VCaP (cell line): ENCODE measurements at regions not wholly inside any gene's neighbourhood (a gene's known extent, or its start where the extent isn't known, plus 50 kb on each side); places are given as distances from the start of the nearest gene placed in this dataset.

Experiments used
- H3K27ac ChIP-seq: fragments of 450-650 bp; 2 replicates; pipeline ENCODE4 v1.5.1; 2017
- TF ChIP-seq, protein P1 (sequence below): fragments of 450-650 bp; conservative IDR thresholded peaks from 2 replicates; pipeline ENCODE4 v1.5.1; 2017; ENCODE audit warnings: mild to moderate bottlenecking, moderate library complexity

DNA sequence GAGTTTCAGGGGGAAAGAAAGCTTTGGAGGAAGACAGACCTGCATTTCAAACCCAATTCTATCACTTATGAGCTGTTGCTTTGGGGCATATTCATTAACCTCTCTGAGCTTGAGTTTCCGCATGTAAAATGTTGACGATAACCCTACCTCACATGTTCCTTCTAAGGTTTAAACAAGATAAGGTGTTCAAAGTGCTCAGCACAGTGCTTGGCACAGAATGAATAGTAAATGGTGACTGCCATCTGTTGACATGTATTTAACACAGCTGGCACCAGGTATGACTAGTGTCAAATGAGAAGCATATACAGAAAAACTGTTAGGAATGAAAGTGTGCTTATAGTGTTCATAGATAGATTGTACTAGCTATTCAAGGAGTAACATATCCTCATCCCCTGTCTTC is 155.5 kb downstream of the PTGER3 start:
- no peak overlapping the region for H3K27ac ChIP-seq
- TF ChIP-seq, protein P1, sequence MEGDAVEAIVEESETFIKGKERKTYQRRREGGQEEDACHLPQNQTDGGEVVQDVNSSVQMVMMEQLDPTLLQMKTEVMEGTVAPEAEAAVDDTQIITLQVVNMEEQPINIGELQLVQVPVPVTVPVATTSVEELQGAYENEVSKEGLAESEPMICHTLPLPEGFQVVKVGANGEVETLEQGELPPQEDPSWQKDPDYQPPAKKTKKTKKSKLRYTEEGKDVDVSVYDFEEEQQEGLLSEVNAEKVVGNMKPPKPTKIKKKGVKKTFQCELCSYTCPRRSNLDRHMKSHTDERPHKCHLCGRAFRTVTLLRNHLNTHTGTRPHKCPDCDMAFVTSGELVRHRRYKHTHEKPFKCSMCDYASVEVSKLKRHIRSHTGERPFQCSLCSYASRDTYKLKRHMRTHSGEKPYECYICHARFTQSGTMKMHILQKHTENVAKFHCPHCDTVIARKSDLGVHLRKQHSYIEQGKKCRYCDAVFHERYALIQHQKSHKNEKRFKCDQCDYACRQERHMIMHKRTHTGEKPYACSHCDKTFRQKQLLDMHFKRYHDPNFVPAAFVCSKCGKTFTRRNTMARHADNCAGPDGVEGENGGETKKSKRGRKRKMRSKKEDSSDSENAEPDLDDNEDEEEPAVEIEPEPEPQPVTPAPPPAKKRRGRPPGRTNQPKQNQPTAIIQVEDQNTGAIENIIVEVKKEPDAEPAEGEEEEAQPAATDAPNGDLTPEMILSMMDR = no peak

DNA sequence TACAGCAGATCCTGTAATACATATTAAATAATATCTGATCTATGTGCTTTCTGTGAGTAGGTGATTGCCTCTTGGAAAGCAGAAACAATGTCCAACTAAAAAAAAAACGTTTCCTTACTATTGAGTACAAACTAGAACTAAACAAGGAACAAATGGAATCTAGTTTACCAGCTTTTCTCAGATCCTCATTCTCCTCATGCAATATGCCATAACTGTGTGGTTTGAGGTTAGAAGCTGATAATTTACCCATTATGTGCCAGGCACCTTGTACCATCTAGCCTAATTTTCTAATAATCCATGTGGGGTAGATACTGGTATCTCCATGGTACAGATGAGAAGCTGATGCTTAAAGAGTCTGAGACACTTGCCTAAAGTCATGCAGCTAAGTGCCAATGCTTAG is 154.7 kb downstream of the PTGER3 start:
- TF ChIP-seq, protein P1 = no peak
- H3K27ac ChIP-seq = no peak overlapping the region

DNA sequence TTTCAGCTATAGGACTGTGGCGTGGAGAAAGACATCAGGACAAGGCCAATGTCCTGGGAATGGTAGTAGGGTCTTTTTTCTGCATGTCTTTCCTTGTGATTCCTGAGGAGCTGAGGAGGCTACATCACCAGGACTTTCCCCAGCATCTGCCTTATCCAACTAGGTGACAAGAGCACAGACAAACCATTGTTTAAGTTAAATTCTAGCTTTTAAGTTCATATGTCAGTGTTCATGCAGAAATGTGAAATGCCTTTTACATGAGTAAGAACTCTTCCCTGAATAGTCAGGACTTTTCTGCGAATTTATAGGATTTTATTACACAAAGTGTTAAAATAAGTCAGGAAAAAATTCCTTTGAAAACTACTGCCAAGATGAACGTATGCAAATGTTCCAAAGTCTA is 154.2 kb downstream of the PTGER3 start:
- TF ChIP-seq, protein P1 = no peak
- H3K27ac ChIP-seq = no peak overlapping the region

DNA sequence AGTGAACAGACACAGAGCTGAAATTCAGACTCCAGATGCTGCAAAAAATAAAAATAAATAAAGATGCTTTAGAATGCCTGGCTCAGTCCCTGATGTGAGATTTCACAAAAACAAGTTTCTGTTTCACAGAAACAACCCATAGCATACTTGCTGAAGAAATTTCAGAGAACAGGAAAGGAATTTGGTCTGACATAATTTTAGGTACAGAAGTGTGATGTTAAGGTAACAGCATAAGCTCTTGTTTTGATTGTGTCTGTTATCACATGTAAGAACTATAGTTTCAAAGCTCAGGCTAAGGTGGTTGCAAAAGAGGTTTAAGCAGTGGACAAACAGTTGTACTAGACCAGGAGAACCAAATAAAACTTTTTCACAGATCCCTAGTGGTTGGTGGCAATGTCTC is 152.1 kb downstream of the PTGER3 start:
- TF ChIP-seq, protein P1 = no peak

DNA sequence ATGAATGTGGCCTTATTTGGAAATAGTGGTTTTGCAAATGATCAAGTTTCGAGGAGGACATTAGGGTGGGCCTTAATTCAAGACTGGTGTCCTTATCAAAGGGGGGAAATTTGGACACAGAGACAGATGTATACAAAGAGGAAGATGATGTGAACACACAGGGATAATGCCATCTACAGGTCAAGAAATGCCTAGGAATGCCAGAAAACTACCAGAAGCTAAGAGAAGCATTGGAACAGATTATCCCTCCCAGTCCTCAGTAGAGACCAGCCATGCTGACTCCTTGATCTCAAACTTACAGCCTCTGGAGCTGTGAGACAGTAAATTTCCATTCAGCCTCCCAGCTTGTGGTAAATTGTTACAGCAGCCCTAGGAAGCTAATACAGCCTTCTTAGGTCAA is 151.4 kb downstream of the PTGER3 start:
- TF ChIP-seq, protein P1 = peak; percentile 69

More for the DNA sequence above, 152.1 kb downstream of the PTGER3 start:
- H3K27ac ChIP-seq = no peak overlapping the region

DNA sequence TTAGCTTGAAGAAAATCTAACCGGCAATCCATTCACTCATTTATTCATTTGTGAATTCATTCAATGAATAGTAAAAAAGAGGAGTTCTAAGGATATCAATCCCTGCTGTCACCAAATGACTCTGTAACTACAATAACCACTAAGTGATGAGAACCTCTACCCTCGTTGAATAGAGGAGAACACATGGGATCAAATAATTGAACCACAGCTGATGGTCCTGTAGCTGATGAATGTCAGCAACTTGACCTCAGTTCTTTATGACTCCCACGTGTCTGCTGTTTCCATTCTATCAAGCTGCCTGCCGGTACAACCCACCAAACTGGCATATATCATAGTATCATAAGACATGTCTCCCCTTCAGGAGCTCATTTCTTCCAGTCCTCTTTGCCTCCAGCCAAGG is 150.3 kb downstream of the PTGER3 start:
- no peak overlapping the region for H3K27ac ChIP-seq
- TF ChIP-seq, protein P1 = no peak

More for the DNA sequence above, 151.4 kb downstream of the PTGER3 start:
- no peak overlapping the region for H3K27ac ChIP-seq

DNA sequence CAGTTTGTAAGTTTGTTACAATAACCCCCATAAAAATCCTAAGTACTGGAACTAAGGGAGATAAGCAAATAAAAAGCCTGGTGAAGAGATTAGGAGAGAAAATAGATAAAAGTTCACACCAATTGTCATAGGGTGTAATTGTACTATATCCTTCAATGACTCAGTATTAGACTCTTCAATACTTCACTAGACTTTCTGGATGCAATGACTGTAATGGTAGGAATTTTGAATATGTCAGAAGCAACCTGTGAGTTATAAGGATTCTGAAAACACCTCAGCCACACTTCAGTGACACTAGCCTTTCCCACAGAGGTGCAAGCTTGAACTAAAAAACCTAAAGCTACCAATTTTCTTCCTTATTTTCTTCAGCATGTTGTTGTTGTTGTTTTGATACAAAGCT is 147.9 kb downstream of the PTGER3 start:
- H3K27ac ChIP-seq = no peak overlapping the region
- TF ChIP-seq, protein P1 = no peak

DNA sequence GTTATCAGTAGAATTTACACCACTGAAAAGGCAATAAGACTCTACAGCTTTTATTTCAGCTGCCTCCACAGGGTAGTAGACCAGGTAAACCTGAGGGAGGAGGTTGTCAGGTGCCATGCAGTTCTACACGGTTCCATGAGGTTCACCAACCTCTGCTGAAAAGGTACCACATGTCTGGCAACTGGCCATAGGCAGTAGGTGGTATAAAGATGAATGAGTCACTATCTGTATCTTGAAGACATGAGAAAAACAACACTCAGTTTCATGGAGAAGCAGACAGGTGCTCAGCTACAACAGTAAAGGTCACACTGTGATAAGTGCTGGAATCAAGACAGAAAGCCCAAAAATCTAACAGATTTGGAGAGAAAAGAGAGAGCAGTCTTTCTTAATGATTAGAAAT is 145.4 kb downstream of the PTGER3 start:
- H3K27ac ChIP-seq = no peak overlapping the region
- TF ChIP-seq, protein P1 = no peak
